ENCODE measurements at regions not wholly inside any gene's neighbourhood (a gene's known extent, or its start where the extent isn't known, plus 50 kb on each side); places are given as distances from the start of the nearest gene placed in this dataset.
"Not testable (repeated sequence)": the region's sequence is repeated elsewhere in the genome, so short reads cannot be mapped to it uniquely, and the experiment has no call there.

- DNase-seq, result not testable (repeated sequence)
Measured at GRCh38 chr12:34228046-34228445, 205.8 kb downstream of the ALG10 start.

DNA sequence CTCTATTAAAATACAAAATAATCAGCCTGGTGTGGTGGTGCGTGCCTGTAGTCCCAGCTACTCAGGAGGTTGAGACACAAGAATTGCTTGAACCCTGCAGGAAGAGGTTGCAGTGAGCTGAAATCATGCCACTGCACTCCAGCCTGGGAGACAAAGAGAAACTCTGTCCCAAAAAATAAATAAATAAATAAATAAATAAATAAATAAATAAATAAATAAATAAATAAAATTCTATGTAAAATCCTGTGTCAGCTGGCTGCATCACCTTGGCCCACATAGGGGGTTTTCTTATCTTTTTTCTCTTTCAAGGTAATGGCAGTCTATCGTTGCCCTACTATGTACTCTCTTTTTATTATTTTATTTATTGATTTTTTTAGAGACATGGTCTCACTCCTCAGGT, 206.7 kb downstream of the ALG10 start:
- DNase-seq, result not testable (repeated sequence)

GRCh38 chr12:34233618-34234017, 211.3 kb downstream of the ALG10 start:
- no peak for DNase-seq

DNA sequence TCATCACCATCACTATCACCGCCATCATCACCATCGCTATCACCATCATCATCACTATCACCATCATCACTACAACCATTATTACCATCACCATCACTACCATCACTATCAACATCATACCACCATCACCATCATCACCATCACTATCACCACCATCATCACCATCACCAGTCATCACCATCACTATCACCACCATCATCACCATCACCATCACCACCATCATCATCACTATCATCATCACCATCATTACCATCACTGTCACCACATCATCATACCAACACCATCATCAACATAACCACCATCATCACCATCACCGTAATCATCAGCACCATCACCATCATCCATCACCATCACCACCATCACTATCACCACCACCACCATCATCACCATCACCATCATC, 213.8 kb downstream of the ALG10 start:
- no peak for DNase-seq

- DNase-seq, result no peak
Measured at GRCh38 chr12:34244608-34245007, 222.3 kb downstream of the ALG10 start.

DNA sequence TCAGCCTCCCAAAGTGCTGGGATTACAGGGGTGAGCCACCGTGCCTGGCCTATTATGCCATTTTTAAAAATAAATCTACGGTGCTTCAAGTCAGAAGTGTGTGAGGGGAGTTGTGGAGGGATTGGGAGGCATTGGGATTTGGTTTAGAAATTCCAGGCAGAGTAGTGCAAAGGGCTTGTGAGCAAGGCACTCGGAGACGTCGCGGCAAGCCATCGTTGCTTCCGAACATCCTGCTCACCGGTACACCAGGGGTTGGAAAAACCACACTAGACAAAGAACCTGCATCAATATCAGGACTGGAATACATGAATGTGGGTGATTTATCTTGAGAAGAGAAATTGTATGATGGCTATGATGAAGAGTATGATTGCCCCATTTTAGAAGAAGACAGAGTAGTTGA, 227.0 kb downstream of the ALG10 start:
- DNase-seq, result no peak

- not testable (repeated sequence) for DNase-seq
Measured at GRCh38 chr12:34251879-34252278, 229.6 kb downstream of the ALG10 start.

GRCh38 chr12:34253674-34254073, 231.4 kb downstream of the ALG10 start:
- no peak for DNase-seq

DNA sequence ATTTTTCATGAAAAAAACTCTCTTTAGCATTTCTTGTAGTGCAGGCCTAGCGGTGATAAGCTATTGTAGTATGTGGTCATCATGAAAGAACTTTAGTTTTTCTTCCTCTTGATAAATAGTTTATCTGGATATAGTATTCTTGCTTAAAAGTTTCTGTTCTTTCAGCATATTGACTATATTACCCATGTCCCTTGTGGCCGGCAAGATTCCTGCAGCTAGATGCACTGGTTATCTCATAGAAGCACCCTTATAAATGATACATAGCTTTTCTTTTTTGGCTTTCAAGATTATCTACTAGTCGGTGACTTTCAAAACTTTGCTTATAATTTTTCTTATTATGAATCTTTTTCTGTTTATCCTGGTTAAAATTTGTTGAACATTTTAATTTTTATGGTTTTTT, 234.8 kb downstream of the ALG10 start:
- no peak for DNase-seq

DNA sequence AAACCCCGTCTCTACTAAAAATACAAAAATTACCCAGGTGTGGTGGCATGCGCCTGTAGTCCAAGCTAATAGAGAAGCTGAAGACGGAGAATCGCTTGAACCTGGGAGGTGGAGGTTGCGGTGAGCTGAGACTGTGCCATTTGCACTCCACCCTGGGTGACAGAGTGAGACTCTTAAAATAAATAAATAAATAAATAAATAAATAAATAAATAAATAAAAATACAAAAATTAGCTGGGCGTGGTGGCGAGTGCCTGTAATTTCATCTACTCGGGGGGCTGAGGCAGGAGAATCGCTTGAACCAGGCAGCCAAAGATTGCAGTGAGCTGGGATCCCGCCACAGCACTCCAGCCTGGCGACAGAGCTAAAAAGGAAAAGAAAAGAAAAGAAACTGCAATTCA, 239.8 kb downstream of the ALG10 start:
- DNase-seq, result not testable (repeated sequence)

- DNase-seq, result no peak
Measured at GRCh38 chr12:34264110-34264509, 241.8 kb downstream of the ALG10 start.

GRCh38 chr12:34273703-34274102, 251.4 kb downstream of the ALG10 start:
- not testable (repeated sequence) for DNase-seq

- DNase-seq, result no peak
Measured at GRCh38 chr12:34275129-34275528, 252.8 kb downstream of the ALG10 start.

- no peak for DNase-seq
Measured at GRCh38 chr12:34286483-34286882, 264.2 kb downstream of the ALG10 start.

DNA sequence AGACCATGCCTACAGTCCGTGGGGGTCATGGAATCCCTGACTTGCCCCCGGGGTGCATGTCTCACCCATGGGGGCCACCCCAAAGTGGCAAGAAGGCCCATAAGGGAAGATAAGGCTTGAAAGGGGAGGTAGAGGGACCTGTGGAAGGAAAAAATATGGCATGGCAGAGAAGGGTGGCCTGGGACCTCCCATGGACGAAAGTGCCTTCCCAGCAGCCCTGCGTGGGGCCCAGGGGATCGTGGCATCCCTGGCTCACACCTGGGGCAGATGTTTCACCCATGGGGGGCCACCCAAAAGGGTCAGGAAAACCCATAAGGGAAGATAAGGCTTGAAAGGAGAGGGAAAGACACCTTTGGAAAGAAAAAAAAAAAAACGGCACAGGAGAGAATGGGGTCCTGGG, 264.6 kb downstream of the ALG10 start:
- no peak for DNase-seq

GRCh38 chr12:34287437-34287836, 265.1 kb downstream of the ALG10 start:
- no peak for DNase-seq

DNA sequence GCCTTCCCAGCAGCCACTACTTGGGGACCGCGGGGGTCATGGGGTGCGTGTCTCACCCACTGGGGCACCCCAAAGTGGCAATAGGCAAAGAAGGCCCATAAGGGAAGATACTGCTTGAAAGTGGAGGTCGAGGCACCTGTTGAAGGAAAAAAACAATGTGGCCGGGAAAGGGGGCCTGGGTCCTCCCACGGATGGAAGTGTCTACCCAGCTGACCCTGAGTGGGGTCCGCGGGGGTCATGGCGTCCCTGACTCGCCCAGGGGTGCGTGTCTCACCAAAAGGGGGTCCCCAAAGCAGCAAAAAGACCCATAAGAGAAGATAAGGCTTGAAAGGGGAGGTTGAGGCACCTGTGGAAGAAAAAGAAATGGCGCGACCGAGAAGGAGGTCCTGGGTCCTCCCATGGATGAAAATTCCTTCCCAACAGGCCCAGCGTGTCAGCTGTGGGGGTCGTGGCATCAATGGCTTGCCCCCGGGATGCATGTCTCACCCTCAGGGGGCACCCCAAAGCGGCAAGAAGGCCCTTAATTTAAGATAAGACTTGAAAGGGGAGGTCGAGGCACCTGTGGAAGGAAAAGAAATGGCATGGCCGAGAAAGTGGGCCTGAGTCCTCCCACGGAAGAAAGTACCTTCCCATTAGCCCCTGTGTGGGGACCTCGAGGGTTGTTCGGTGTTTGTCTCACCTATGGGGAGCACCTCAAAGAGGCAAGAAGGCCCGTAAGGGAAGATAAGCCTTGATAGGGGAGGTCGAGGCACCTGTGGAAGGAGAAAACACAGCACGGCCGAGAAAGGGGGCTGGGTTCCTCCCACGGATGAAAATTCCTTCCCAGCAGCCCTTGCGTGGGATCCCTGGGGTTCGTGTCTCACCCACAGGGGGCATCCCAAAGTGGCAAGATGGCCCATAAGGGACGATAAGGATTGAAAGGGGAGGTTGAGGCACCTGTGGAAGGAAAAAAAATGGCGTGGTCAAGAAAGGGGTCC, 266.0 kb downstream of the ALG10 start:
- no peak for DNase-seq

- no peak for DNase-seq
Measured at GRCh38 chr12:34288963-34289345, 266.7 kb downstream of the ALG10 start.

DNA sequence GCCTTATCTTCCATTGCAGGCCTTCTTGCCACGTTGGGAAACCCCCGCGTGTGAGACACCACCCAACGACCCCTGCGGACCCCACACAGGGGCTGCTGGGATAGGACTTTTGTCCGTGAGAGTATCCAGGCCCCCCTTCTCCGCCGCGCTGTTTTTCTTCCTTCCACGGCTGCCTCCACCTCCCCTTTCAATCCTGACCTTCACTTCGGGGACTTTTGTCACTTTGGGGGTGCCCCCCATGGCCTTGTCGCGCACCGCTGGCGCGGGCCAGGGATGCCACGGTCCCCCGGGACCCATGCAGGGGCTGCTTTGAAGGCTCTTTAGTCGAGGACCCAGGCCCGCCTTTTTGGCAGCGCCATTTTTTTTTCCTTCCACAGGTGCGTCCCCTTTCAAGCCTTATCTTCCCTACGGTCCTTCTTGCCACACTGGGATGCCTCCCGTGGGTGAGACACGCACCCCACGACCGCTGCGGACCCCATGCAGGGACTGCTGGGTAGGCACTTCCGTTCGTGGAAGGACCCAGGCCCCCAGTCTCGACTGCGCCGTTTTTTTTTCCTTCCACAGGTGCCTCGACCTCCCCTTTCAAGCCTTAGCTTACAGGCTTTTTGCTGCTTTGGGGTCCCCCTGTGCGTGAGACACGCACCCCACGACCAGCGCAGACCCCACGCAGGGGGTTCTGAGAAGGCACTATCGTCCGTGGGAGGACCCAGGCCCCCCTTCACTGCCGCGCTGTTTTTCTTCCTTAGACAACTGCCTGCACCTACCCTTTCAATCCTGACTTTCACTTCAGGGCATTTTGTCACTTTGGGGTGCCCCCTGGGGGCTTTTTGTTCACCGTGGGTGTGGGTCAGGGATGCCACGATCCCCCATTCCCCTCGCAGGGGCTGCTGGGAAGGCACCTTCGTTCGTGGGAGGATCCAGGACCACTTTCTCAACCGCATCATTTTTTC, 267.4 kb downstream of the ALG10 start:
- no peak for DNase-seq

GRCh38 chr12:34290381-34290995, 268.2 kb downstream of the ALG10 start:
- DNase-seq, result no peak

GRCh38 chr12:34291001-34291400, 268.7 kb downstream of the ALG10 start:
- DNase-seq, result no peak

DNA sequence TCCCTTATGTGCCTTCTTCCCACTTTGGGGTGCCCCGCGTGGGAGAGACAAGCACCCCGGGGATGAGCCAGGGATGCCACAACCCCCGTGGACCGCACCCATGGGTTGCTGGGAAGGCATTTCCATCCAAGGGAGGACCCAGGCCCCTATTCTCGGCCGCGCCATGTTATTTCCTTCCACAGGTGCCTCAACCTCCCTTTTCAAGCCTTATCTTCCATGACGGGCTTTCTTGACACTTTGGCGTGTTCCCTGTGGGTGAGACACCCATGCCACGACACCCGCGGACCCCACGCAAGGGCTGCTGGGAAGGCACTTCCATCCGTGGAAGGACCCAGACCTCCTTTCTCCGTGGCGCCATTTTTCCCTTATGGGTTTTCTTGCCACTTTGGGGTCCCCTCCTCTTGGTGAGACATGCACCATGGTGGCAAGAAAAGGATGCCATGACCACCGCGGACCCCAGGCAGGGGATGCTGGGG, 269.2 kb downstream of the ALG10 start:
- DNase-seq, result no peak
